ENCODE measurements at regions not wholly inside any gene's neighbourhood (a gene's known extent, or its start where the extent isn't known, plus 50 kb on each side); places are given as distances from the start of the nearest gene placed in this dataset.

- TF ChIP-seq CTCF (IDR thresholded peaks at IDR 0.05; ENCODE audit: insufficient read depth in 1 of 2, low read depth in 1 of 2, low read length in 1 of 2, severe bottlenecking in 1 of 2, unreplicated experiment in 1 of 2): no peak
- no peaks in the 10 kb centered on the region for H3K4me1 Mint-ChIP-seq (ENCODE audit: low read depth, unreplicated experiment)
- Histone ChIP-seq H3K36me3 (ENCODE audit: control insufficient read depth, insufficient read depth, low read length) (no peaks in the 10 kb centered on the region), H3K4me3 (ENCODE audit: low read depth, low read length) (no peak overlapping the region), H3K27me3 (replicated peaks; ENCODE audit: control insufficient read depth, insufficient read depth, low read length) (no peaks in the 10 kb centered on the region), H3K9me3 (no peaks in the 10 kb centered on the region), H3K4me1 (no peaks in the 10 kb centered on the region)
- DNase-seq: no peak
- no peak overlapping the region for H3K4me3 Mint-ChIP-seq (ENCODE audit: unreplicated experiment)
- H3K36me3 Mint-ChIP-seq (ENCODE audit: insufficient read depth, unreplicated experiment): no peaks in the 10 kb centered on the region
- ChIA-PET CTCF (no interaction called here), POLR2A (no interaction called here)
- BruUV-seq (replicated peaks): no TSS peak
- intact Hi-C loops (cut with micrococcal nuclease; ENCODE audit: unreplicated experiment): no loop called here
- H3K27me3 Mint-ChIP-seq (ENCODE audit: insufficient read depth, unreplicated experiment): peaks cover 11% of the 10 kb centered on the region
- no peaks in the 10 kb centered on the region for H3K9me3 Mint-ChIP-seq (ENCODE audit: unreplicated experiment)
- no peak overlapping the region for H3K27ac Mint-ChIP-seq (ENCODE audit: unreplicated experiment)
Observed at GRCh38 chr4:105042451-105042850, 104.2 kb upstream of the TET2 start.

GRCh38 chr4:105050896-105051295 is 95.8 kb upstream of the TET2 start:
- no peaks in the 10 kb centered on the region for H3K4me1 ChIP-seq
- CTCF ChIA-PET: no interaction called here
- Mint-ChIP-seq H3K27ac (ENCODE audit: unreplicated experiment) (no peak overlapping the region), H3K4me1 (ENCODE audit: low read depth, unreplicated experiment) (no peaks in the 10 kb centered on the region), H3K27me3 (ENCODE audit: insufficient read depth, unreplicated experiment) (peaks cover 6% of the 10 kb centered on the region), H3K4me3 (ENCODE audit: unreplicated experiment) (no peak overlapping the region), H3K9me3 (ENCODE audit: unreplicated experiment) (peaks cover 10% of the 10 kb centered on the region), H3K36me3 (ENCODE audit: insufficient read depth, unreplicated experiment) (no peaks in the 10 kb centered on the region)
- POLR2A ChIA-PET: no interaction called here
- no peak for TF ChIP-seq CTCF (IDR thresholded peaks at IDR 0.05; ENCODE audit: insufficient read depth in 1 of 2, low read depth in 1 of 2, low read length in 1 of 2, severe bottlenecking in 1 of 2, unreplicated experiment in 1 of 2)
- H3K36me3 ChIP-seq (ENCODE audit: control insufficient read depth, insufficient read depth, low read length): no peaks in the 10 kb centered on the region
- no peak overlapping the region for H3K4me3 ChIP-seq (ENCODE audit: low read depth, low read length)
- H3K27me3 ChIP-seq (replicated peaks; ENCODE audit: control insufficient read depth, insufficient read depth, low read length): no peaks in the 10 kb centered on the region
- DNase-seq: no peak
- no peaks in the 10 kb centered on the region for H3K9me3 ChIP-seq
- intact Hi-C loops (cut with micrococcal nuclease; ENCODE audit: unreplicated experiment): no loop called here
- BruUV-seq (replicated peaks): no TSS peak

- H3K9me3 Mint-ChIP-seq (ENCODE audit: unreplicated experiment): no peaks in the 10 kb centered on the region
- no peaks in the 10 kb centered on the region for H3K36me3 ChIP-seq (ENCODE audit: control insufficient read depth, insufficient read depth, low read length)
- intact Hi-C loops (cut with micrococcal nuclease; ENCODE audit: unreplicated experiment): no loop called here
- no TSS peak for BruUV-seq (replicated peaks)
- H3K4me3 ChIP-seq (ENCODE audit: low read depth, low read length): no peak overlapping the region
- no peak overlapping the region for H3K4me3 Mint-ChIP-seq (ENCODE audit: unreplicated experiment)
- H3K27ac Mint-ChIP-seq (ENCODE audit: unreplicated experiment): no peak overlapping the region
- H3K4me1 Mint-ChIP-seq (ENCODE audit: low read depth, unreplicated experiment): peaks cover 6% of the 10 kb centered on the region
- CTCF ChIA-PET: no interaction called here
- no peaks in the 10 kb centered on the region for H3K27me3 ChIP-seq (replicated peaks; ENCODE audit: control insufficient read depth, insufficient read depth, low read length)
- H3K4me1 ChIP-seq: no peaks in the 10 kb centered on the region
- H3K9me3 ChIP-seq: no peaks in the 10 kb centered on the region
- TF ChIP-seq CTCF (IDR thresholded peaks at IDR 0.05; ENCODE audit: insufficient read depth in 1 of 2, low read depth in 1 of 2, low read length in 1 of 2, severe bottlenecking in 1 of 2, unreplicated experiment in 1 of 2): no peak
- POLR2A ChIA-PET: no interaction called here
- H3K27me3 Mint-ChIP-seq (ENCODE audit: insufficient read depth, unreplicated experiment): no peaks in the 10 kb centered on the region
- no peaks in the 10 kb centered on the region for H3K36me3 Mint-ChIP-seq (ENCODE audit: insufficient read depth, unreplicated experiment)
- no peak for DNase-seq
Observed at GRCh38 chr4:105057370-105058105, 89.1 kb upstream of the TET2 start.

All from Caco-2 (cell line).